ENCODE measurements at regions not wholly inside any gene's neighbourhood (a gene's known extent, or its start where the extent isn't known, plus 50 kb on each side); places are given as distances from the start of the nearest gene placed in this dataset.

DNA sequence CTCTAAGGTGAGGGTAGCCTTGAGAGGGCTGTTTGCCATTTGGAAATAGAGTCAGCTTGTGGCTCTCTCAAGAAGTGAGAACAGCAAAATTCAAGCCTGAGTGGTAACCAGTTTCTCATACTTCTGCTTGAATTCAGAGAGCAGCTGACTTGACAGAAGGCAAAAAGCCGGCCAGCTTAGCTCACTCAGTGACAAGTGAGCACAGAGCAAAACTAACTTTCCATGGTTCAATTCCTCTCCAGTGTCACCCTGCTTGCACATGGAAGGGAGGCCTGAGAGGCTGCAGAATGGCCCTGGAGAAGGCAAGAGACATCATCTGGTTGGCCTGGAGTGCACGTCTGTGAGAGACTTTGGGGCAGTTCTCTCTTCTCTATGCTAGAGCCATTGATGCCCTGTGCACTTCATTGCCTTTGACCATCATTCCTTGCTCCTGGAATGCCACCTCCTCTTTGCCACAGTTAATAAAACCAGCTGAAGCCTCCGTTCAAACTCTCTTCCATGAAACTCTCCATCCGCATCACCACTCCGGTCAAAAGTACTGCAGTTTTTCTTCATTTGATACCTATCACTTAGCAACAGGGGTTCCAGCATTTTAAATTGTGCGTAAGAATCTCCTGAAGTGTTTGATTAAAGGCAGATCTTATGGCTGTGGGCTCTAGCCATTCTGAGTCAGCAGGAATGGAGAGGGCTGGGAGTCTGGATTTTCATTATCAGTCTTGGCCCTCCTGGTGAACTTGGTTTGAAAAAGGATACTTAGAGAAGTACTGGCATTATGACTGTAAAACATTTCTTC, 69.8 kb upstream of the PIK3CG start:
- no peak overlapping the region for H3K4me2 ChIP-seq (replicated peaks; ENCODE audit: low read depth, low read length, poor library complexity, severe bottlenecking)
- H3K79me2 ChIP-seq (ENCODE audit: control insufficient read depth, insufficient read depth, low read length): no peaks in the 10 kb centered on the region
- TF ChIP-seq, protein P1, sequence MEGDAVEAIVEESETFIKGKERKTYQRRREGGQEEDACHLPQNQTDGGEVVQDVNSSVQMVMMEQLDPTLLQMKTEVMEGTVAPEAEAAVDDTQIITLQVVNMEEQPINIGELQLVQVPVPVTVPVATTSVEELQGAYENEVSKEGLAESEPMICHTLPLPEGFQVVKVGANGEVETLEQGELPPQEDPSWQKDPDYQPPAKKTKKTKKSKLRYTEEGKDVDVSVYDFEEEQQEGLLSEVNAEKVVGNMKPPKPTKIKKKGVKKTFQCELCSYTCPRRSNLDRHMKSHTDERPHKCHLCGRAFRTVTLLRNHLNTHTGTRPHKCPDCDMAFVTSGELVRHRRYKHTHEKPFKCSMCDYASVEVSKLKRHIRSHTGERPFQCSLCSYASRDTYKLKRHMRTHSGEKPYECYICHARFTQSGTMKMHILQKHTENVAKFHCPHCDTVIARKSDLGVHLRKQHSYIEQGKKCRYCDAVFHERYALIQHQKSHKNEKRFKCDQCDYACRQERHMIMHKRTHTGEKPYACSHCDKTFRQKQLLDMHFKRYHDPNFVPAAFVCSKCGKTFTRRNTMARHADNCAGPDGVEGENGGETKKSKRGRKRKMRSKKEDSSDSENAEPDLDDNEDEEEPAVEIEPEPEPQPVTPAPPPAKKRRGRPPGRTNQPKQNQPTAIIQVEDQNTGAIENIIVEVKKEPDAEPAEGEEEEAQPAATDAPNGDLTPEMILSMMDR (IDR thresholded peaks at IDR 0.05): no peak
- TF ChIP-seq EZH2 (IDR thresholded peaks at IDR 0.05; ENCODE audit: borderline replicate concordance, insufficient read depth, low read depth, low read length, poor library complexity, severe bottlenecking): no peak
- ChIA-PET POLR2A (no interaction called here), CTCF (interaction anchor here (1.1 to 9.0 kb wide), 2 partner anchors 76 to 355 kb away, joined by 4 to 241 read pairs; no protein-coding TSS in a partner anchor)
- no peak overlapping the region for H2AFZ ChIP-seq (ENCODE audit: insufficient read depth, low read depth, low read length, poor library complexity, severe bottlenecking)
- ATAC-seq (ENCODE audit: low read depth): no peak
- no peak overlapping the region for H3K9ac ChIP-seq (ENCODE audit: low read length)
- H3K4me3 ChIP-seq (ENCODE audit: control extremely low read depth in 1 of 5, extremely low read depth in 1 of 5, insufficient read depth in 1 of 5, low read depth in 2 of 5, low read length in 4 of 5): no peak overlapping the region
- H3K27me3 ChIP-seq (replicated peaks in 1 of 4; ENCODE audit: control extremely low read depth in 1 of 4, control insufficient read depth in 3 of 4, insufficient read depth in 4 of 4, low read length in 3 of 4): no peaks in the 10 kb centered on the region
- no peaks in the 10 kb centered on the region for H3K27me3 Mint-ChIP-seq
- DNase-seq: no peak
- no peak overlapping the region for H3K4me3 Mint-ChIP-seq
- 88% methylated on average over 6 of the region's 6 CpGs for WGBS (ENCODE audit: insufficient coverage)
- no peaks in the 10 kb centered on the region for H3K4me1 ChIP-seq (ENCODE audit: control insufficient read depth in 2 of 2, insufficient read depth in 2 of 2, low read length in 2 of 2)
- H3K27ac ChIP-seq (ENCODE audit: low read length in 2 of 2): no peak overlapping the region
- H3K4me1 Mint-ChIP-seq: no peaks in the 10 kb centered on the region
- no peak overlapping the region for H3K27ac Mint-ChIP-seq
- no peaks in the 10 kb centered on the region for H4K20me1 ChIP-seq (ENCODE audit: control insufficient read depth, insufficient read depth, low read length, poor library complexity, severe bottlenecking)
- peaks cover 0 to 10% (median 4%) of the 10 kb centered on the region in 3 donors for H3K9me3 ChIP-seq (ENCODE audit: control extremely low read depth in 1 of 3, control insufficient read depth in 2 of 3, insufficient read depth in 1 of 3, low read length in 2 of 3)
- H3K9me3 Mint-ChIP-seq (ENCODE audit: insufficient read depth): peaks cover 2% of the 10 kb centered on the region
- no peaks in the 10 kb centered on the region for H3K36me3 ChIP-seq (replicated peaks in 1 of 2; ENCODE audit: control extremely low read depth in 1 of 2, control insufficient read depth in 1 of 2, extremely low read depth in 1 of 2, insufficient read depth in 2 of 2, low read length in 1 of 2)
- intact Hi-C loops (cut with micrococcal nuclease): loop anchor here (10.0 kb wide), 1 partner anchor 250 kb away; the partner anchor contains the start of gene PRKAR2B

DNA sequence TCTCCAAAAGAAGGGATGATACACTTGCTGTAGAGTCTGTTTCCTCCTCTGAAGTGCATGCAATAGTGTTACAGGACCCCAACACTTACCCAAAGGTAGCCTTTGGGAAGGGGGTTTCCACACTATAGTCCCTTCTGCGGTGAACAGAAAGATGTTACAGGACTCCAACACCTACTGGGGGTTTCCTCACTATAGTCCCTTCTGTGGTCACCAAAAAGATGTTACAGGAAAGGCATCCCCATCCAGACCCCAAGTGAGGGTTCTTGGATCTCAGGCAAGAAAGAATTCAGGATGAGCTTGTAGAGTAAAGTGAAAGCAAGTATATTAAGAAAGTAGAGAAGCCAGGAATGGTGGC, 69.2 kb upstream of the PIK3CG start:
- intact Hi-C loops (cut with micrococcal nuclease): loop anchor here (10.0 kb wide), 1 partner anchor 249 kb away; the partner anchor contains the start of gene PRKAR2B
- ChIA-PET CTCF (interaction anchor here (9.0 kb wide), 1 partner anchor 354 kb away, joined by 241 read pairs; no protein-coding TSS in a partner anchor), POLR2A (no interaction called here)
- H3K79me2 ChIP-seq (ENCODE audit: control insufficient read depth, insufficient read depth, low read length): no peaks in the 10 kb centered on the region
- H3K4me1 ChIP-seq (ENCODE audit: control insufficient read depth in 2 of 2, insufficient read depth in 2 of 2, low read length in 2 of 2): no peaks in the 10 kb centered on the region
- no peaks in the 10 kb centered on the region for H4K20me1 ChIP-seq (ENCODE audit: control insufficient read depth, insufficient read depth, low read length, poor library complexity, severe bottlenecking)
- H3K27ac ChIP-seq (ENCODE audit: low read length in 2 of 2): no peak overlapping the region
- peaks cover 0 to 10% (median 4%) of the 10 kb centered on the region in 3 donors for H3K9me3 ChIP-seq (ENCODE audit: control extremely low read depth in 1 of 3, control insufficient read depth in 2 of 3, insufficient read depth in 1 of 3, low read length in 2 of 3)
- H3K27me3 Mint-ChIP-seq: no peaks in the 10 kb centered on the region
- no peak overlapping the region for H3K4me3 ChIP-seq (ENCODE audit: control extremely low read depth in 1 of 5, extremely low read depth in 1 of 5, insufficient read depth in 1 of 5, low read depth in 2 of 5, low read length in 4 of 5)
- TF ChIP-seq, protein P1 (IDR thresholded peaks at IDR 0.05): no peak
- no peak for TF ChIP-seq EZH2 (IDR thresholded peaks at IDR 0.05; ENCODE audit: borderline replicate concordance, insufficient read depth, low read depth, low read length, poor library complexity, severe bottlenecking)
- no peaks in the 10 kb centered on the region for H3K27me3 ChIP-seq (replicated peaks in 1 of 4; ENCODE audit: control extremely low read depth in 1 of 4, control insufficient read depth in 3 of 4, insufficient read depth in 4 of 4, low read length in 3 of 4)
- WGBS (ENCODE audit: insufficient coverage): no CpG with 5 or more reads among the region's 1 CpG
- ATAC-seq (ENCODE audit: low read depth) (no peak), DNase-seq (no peak)
- no peak overlapping the region for H2AFZ ChIP-seq (ENCODE audit: insufficient read depth, low read depth, low read length, poor library complexity, severe bottlenecking)
- H3K9me3 Mint-ChIP-seq (ENCODE audit: insufficient read depth): peaks cover 2% of the 10 kb centered on the region
- H3K4me3 Mint-ChIP-seq: no peak overlapping the region
- H3K9ac ChIP-seq (ENCODE audit: low read length): no peak overlapping the region
- no peaks in the 10 kb centered on the region for H3K36me3 ChIP-seq (replicated peaks in 1 of 2; ENCODE audit: control extremely low read depth in 1 of 2, control insufficient read depth in 1 of 2, extremely low read depth in 1 of 2, insufficient read depth in 2 of 2, low read length in 1 of 2)
- no peak overlapping the region for H3K27ac Mint-ChIP-seq
- no peak overlapping the region for H3K4me2 ChIP-seq (replicated peaks; ENCODE audit: low read depth, low read length, poor library complexity, severe bottlenecking)
- no peaks in the 10 kb centered on the region for H3K4me1 Mint-ChIP-seq
